K562 (cell line): ENCODE measurements at regions not wholly inside any gene's neighbourhood (a gene's known extent, or its start where the extent isn't known, plus 50 kb on each side); places are given as distances from the start of the nearest gene placed in this dataset.

ENCODE experiments used
- C11orf30 ChIP-seq: fragments of 450-650 bp; IDR thresholded peaks from 2 replicates; pipeline ENCODE4 v1.6.1; 2016; ENCODE audit warnings: low read depth, mild to moderate bottlenecking
- CGGBP1 ChIP-seq: fragments of 250-450 bp; sonication (Bioruptor Pico); IDR thresholded peaks from 2 replicates; pipeline ENCODE4 v1.9.0; 2021; ENCODE audit warnings: mild to moderate bottlenecking
- GATAD2A ChIP-seq: fragments of 450-650 bp; IDR thresholded peaks from 2 replicates; pipeline ENCODE4 v1.6.1; 2017
- GTF2B ChIP-seq: IDR thresholded peaks from 2 replicates; pipeline ENCODE4 v1.6.1; 2011; ENCODE audit not compliant: insufficient read length; ENCODE audit errors: extremely low read depth
- HDGF ChIP-seq: fragments of 450-650 bp; IDR thresholded peaks from 2 replicates; pipeline ENCODE4 v1.6.1; 2016
- MXD1 ChIP-seq: fragments of 250-450 bp; sonication (Bioruptor Pico); IDR thresholded peaks from 2 replicates; pipeline ENCODE4 v1.8.0; 2021; ENCODE audit warnings: borderline replicate concordance, mild to moderate bottlenecking, moderate library complexity; ENCODE audit not compliant: poor library complexity, severe bottlenecking
- PHB ChIP-seq: fragments of 250-450 bp; sonication (Bioruptor Pico); IDR thresholded peaks from 2 replicates; pipeline ENCODE4 v1.5.0; 2021
- RAD21 ChIP-seq, 2 experiments: fragments of 250-450 bp in 1 of 2; fragments of 450-650 bp in 1 of 2; sonication (Bioruptor Pico) in 1 of 2; formaldehyde crosslinking in 1 of 2; IDR thresholded peaks in 1 of 2; conservative IDR thresholded peaks in 1 of 2; 2 replicates each; pipeline versions ENCODE4 v1.4.0 to v1.8.0; 2020 to 2022; ENCODE audit warnings: mild to moderate bottlenecking in 2 of 2, moderate library complexity in 1 of 2
- RBM14 ChIP-seq: fragments of 200-400 bp; formaldehyde crosslinking; IDR thresholded peaks from 2 replicates; pipeline ENCODE4 v1.6.1; 2018; ENCODE audit warnings: low read depth, mild to moderate bottlenecking, low read length, moderate library complexity, borderline replicate concordance; ENCODE audit not compliant: insufficient read depth
- RFX5 ChIP-seq: IDR thresholded peaks from 2 replicates; pipeline ENCODE4 v1.6.1; 2011; ENCODE audit warnings: low read depth, mild to moderate bottlenecking, improper control_type of control experiment, low read length
- STAG1 ChIP-seq: sonication (generic); formaldehyde crosslinking; IDR thresholded peaks from 2 replicates; pipeline ENCODE4 v1.5.0; 2020; ENCODE audit warnings: missing genetic modification reagents, borderline replicate concordance
- TBL1XR1 ChIP-seq, 2 experiments: IDR thresholded peaks; 2 replicates each; pipeline ENCODE4 v1.6.1; 2012; ENCODE audit warnings: improper control_type of control experiment in 2 of 2, low read length in 2 of 2, mild to moderate bottlenecking in 1 of 2
- THRA ChIP-seq: fragments of 450-650 bp; IDR thresholded peaks from 2 replicates; pipeline ENCODE4 v1.6.1; 2017; ENCODE audit warnings: mild to moderate bottlenecking, moderate library complexity
- USF1 ChIP-seq: sonication (generic); formaldehyde crosslinking; IDR thresholded peaks from 2 replicates; pipeline ENCODE4 v1.9.0; 2022; ENCODE audit warnings: mild to moderate bottlenecking, missing genetic modification reagents
- ZFP36 ChIP-seq: fragments of 150-350 bp; IDR thresholded peaks from 2 replicates; pipeline ENCODE4 v1.6.1; 2018; ENCODE audit warnings: low read length, low read depth; ENCODE audit not compliant: partially characterized antibody
- ZHX1 ChIP-seq: fragments of 150-350 bp; conservative IDR thresholded peaks from 2 replicates; pipeline ENCODE4 v1.6.1; 2014; ENCODE audit warnings: low read length
- ZKSCAN1 ChIP-seq: fragments of 150-350 bp; IDR thresholded peaks from 2 replicates; pipeline ENCODE4 v1.6.1; 2016; ENCODE audit warnings: low read depth, low read length
- ZNF518B ChIP-seq: fragments of 250-450 bp; sonication (Bioruptor Pico); IDR thresholded peaks from 2 replicates; pipeline ENCODE4 v1.5.0; 2021; ENCODE audit warnings: mild to moderate bottlenecking, moderate library complexity

GRCh38 chr3:143207338-143207961, 87.9 kb downstream of the CHST2 start (continued):
- no peak for TF ChIP-seq MXD1 (CRISPR knock-in tag)
- TF ChIP-seq ZFP36: peak; percentile 72
- no peak for TF ChIP-seq ZNF518B
- TF ChIP-seq USF1 (CRISPR knock-in tag): no peak
- TF ChIP-seq PHB (CRISPR knock-in tag): no peak
- no peak for TF ChIP-seq ZKSCAN1
- no peak for TF ChIP-seq RFX5
- TF ChIP-seq GATAD2A: no peak
- TF ChIP-seq GTF2B: no peak
- TF ChIP-seq CGGBP1 (CRISPR knock-in tag): no peak
- 0 out of 2 replicates have a peak, but pooled peaks have one; percentile 31 for TF ChIP-seq HDGF
- no peak for TF ChIP-seq RBM14
- no peak for TF ChIP-seq THRA
- TF ChIP-seq RAD21 (CRISPR knock-in tag; conservative IDR thresholded peaks at IDR 0.05 in 1 of 2, IDR thresholded peaks at IDR 0.05 in 1 of 2): no peak; a peak in 1 of 4 replicates
- TF ChIP-seq TBL1XR1 (IDR thresholded peaks at IDR 0.05; ENCODE audit: low read length in 2 of 2): no peak
- no peak for TF ChIP-seq STAG1
- peak; percentile 93 for TF ChIP-seq C11orf30
- TF ChIP-seq ZHX1: no peak
